Tongue (tissue), 1 donor: ENCODE measurements at regions not wholly inside any gene's neighbourhood (a gene's known extent, or its start where the extent isn't known, plus 50 kb on each side); places are given as distances from the start of the nearest gene placed in this dataset. TPM values are rescaled to one million over a fixed set of nuclear protein-coding genes. Genes with fewer than 3 reads are reported as not detected.

Experiments
- small RNA-seq: library from RNA; depleted of rRNA; stranded (forward); fragments of <200 nt; gene quantifications from one replicate; pipeline ENCODE3, GENCODE V24; 2014; ENCODE audit warnings: low replicate concordance

Small RNA genes in the stretch of these regions (small RNA-seq; reads per million reads assigned to genes)
- gene RNU6-684P = not detected
